MM.1S (cell line): ENCODE measurements at regions not wholly inside any gene's neighbourhood (a gene's known extent, or its start where the extent isn't known, plus 50 kb on each side); places are given as distances from the start of the nearest gene placed in this dataset.

Source experiments
- CTCF ChIP-seq: fragments of 300-600 bp; sonication (generic); IDR thresholded peaks from 2 replicates; pipeline ENCODE4 v1.5.1; 2016; ENCODE audit warnings: antibody characterized with exemption, low read length, mixed read lengths
- EZH2phosphoT487 ChIP-seq: fragments of 300-600 bp; sonication (generic); IDR thresholded peaks from 2 replicates; pipeline ENCODE4 v1.6.1; 2018; ENCODE audit warnings: antibody characterized with exemption, low read length

GRCh38 chr13:34547929-34548328, 394.1 kb upstream of the NBEA start:
- TF ChIP-seq EZH2phosphoT487 (no peak), CTCF (no peak)
